Sciatic nerve (tissue), 2 donors: ENCODE measurements at regions not wholly inside any gene's neighbourhood (a gene's known extent, or its start where the extent isn't known, plus 50 kb on each side); places are given as distances from the start of the nearest gene placed in this dataset.

Experiments used
- ATAC-seq: fragments of 200-7000 bp; cut with Tn5 transposase; one replicate; pipeline ENCODE4 v1.9.1; 2020; ENCODE audit warnings: mild to moderate bottlenecking, moderate library complexity
- DNase-seq: peaks from one replicate; pipeline ENCODE4 v3.0.0-alpha.2; 2020; ENCODE audit warnings: low spot score
- intact Hi-C: fragments of 100-400 bp; cut with DNase I; formaldehyde crosslinking; loops from one replicate; pipeline ENCODE4 v1.14.2; 2022
- donor health status: DM: no; HTN: no; CAD: no.
- donor health status: DM: no; HTN: no; CAD: no.

GRCh38 chr22:48340191-48340590, 1487.5 kb downstream of the BRD1 start:
- DNase-seq (no peak), ATAC-seq (no peak)
- intact Hi-C loops = no loop called here

DNA sequence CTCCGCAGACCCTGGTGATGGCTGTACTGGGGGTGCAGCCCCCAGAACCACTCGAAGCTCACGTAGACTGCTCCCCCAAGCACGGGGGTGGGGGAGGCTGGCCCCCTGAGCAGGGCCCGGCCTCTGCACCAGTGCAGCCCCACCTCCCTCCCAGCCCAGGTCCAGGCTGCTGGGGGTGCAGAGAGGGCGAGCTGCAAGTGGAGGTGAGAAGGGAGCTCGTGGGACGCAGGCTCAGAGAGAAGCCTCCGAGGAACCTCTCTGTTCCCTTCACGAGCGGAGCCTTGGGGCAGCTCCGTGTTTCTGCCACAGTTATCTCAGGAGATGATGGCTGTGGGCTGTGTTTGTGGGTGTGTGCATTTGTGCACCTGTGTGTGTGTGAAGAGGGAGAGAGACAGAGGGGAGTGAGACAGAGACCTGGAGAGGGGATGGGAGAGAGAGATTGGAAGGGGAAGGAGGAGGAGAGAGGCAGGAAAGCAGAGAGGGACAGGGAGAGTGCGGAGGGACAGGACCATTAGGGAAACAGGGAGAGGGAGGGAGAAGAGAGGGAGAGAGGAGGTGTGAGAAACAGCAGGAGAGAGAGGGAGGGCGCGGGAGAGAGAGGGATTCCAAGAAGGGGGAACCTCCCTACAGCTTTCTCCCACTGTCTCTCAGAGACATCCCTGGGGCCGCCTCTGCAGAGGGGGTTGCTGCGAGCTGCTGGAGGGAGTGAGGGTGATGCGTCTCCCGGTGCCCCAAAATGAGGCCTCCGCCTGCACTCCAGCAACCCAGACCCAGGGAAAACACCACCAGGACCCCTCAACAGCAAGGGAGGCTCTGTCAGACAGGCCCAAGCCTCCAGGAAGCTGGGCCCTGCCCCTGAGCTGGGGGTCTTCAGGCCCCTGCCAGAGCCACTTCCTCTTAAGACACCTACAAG, 1488.6 kb downstream of the BRD1 start:
- intact Hi-C loops = no loop called here
- DNase-seq = no peak
- no peak for ATAC-seq

GRCh38 chr22:48337957-48338792, 1489.5 kb downstream of the BRD1 start:
- ATAC-seq = no peak
- intact Hi-C loops = no loop called here
- DNase-seq = no peak

DNA sequence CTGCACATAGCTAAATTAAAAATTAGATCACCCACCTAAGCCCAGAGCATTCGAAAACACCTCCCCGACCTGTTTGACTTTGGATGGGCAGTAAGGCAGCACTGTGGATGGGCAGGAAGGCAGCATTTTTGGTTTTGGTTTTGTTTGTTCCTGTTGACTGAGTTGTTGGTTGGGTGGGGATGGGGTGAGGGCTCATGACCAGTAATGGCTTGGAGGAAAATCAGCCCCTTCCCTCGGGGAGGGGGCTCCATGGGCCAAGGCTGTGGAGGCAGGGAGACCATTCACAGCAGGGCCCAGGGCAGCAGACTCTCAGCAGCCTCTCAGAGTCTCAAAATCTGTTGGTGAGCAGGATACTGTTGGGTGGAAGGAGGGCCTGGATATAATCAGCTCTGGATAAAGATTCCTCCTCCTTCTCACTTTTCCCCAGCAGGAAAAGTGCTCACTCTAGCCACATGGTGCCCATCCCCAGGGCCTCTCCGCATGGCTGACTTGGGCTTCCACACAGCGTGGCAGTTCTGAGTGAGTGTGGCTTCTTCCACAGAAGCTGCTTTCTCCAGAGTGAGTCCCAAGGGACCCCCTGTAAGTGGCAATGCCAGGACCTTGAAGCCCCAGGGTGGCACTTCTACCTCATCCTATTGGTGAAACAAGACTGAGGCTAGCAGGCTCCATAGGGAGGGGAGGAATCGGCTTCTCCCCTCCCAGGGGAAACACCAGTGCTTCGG, 1491.2 kb downstream of the BRD1 start:
- intact Hi-C loops = no loop called here
- ATAC-seq = no peak
- no peak for DNase-seq

DNA sequence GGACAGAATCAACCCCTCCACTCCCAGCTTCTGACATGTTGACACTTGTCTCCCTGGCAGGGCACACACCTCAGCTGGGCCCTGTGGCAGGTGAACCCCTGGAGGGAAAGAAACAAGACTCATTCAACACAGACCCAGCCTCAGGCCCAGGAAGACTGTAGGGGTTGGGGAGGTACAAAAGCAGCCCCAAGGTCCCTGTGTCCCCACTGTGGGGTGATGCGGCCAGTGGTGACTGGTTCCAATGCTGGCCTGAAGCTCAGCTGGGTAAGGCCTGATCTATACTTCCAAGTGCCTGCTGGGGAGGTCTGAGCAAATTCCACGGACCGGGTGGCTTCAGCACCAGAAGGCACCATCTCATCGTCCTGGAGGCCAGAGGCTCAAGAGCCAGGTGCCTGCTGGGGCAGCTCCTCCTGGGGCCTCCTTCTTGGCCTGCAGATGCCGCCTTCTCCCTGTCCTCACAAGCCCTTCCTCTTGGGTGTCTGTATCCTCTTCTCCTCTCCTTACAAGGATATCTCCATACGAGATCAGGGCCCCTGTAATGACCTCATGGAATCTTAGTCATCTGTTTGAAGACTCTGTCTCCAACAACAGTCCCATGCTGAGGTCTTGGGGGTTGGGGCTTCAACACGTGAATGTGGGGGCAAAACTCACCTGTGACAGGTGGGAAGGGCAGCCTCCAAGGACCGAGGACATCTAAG, 1492.1 kb downstream of the BRD1 start:
- no peak for DNase-seq
- intact Hi-C loops = no loop called here
- no peak for ATAC-seq

DNA sequence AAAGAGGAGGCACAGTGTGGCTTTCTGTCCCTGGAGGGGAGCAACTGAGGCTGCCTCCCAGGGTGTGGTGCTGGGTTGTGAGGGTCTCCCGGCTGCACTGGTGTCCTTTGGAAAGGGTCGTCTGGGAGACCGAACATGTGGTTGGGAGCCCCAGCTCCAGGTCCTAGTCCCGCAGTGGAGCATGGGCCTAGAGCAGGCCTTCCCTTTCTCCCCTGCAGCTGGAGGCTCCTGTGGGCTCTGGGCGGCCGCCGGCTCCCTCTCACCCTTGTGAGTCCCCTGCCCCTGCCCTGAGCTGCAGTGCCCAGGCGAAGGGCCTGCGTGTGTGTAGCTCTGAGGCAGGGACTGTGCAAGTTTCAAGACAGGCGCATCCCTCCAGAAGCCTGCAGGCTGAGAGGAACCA, 1492.7 kb downstream of the BRD1 start:
- DNase-seq (no peak), ATAC-seq (no peak)
- intact Hi-C loops = no loop called here

GRCh38 chr22:48333816-48334735, 1493.6 kb downstream of the BRD1 start:
- DNase-seq (no peak), ATAC-seq (no peak)
- intact Hi-C loops = no loop called here

- ATAC-seq (no peak), DNase-seq (no peak)
- intact Hi-C loops = no loop called here
These were observed 1494.3 kb downstream of the BRD1 start for GRCh38 chr22:48333323-48333763.

GRCh38 chr22:48332438-48333322, 1495.0 kb downstream of the BRD1 start:
- ATAC-seq (no peak), DNase-seq (no peak)
- intact Hi-C loops = no loop called here

DNA sequence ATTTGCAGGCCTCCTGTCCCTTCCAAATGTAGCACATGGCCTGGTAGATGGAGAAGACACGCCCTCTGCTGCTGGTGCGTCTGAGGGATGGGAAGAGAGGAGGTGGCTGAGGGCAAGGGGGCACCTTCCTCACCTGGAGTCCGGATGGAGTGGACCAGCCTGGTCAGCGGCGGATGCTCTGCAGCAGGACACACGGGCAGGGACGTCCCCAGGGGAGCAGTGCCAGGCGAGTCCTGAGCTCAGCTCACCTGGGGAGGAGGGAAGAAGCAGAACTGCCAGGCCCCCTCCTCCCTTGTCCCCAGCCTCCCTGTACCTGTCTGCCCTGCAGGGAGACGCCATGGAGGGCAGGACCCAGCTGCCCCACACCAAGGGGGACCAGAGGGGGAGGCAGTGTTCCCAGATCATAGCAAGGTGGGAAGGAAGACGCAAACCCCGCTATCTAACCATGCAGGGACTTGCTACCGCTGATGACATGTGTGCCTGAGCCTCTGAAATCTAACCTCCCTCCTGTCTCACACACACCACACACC, 1495.9 kb downstream of the BRD1 start:
- ATAC-seq = no peak
- intact Hi-C loops = no loop called here

DNA sequence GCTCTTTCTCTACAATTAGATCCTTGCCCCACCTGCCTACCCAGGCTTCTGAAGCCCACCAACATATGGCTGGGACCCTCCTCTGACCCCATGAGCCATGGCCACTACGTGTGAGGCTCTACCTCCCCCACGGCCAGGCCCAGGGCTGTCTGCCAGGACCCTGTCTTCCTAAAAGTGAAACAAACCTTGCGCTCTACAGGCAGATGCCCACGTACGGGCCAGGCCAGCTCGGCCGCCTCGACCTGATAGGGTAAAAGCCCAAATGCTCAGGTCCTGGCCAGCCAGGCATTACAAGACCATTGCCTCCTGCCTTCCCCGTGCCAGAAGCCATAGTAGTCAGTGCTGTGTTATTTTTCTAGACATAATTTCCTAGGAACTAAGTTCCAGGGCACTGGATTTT, 1496.4 kb downstream of the BRD1 start:
- intact Hi-C loops = no loop called here
- ATAC-seq = no peak
- no peak for DNase-seq

More for the DNA sequence above, 1495.9 kb downstream of the BRD1 start:
- DNase-seq = no peak

DNA sequence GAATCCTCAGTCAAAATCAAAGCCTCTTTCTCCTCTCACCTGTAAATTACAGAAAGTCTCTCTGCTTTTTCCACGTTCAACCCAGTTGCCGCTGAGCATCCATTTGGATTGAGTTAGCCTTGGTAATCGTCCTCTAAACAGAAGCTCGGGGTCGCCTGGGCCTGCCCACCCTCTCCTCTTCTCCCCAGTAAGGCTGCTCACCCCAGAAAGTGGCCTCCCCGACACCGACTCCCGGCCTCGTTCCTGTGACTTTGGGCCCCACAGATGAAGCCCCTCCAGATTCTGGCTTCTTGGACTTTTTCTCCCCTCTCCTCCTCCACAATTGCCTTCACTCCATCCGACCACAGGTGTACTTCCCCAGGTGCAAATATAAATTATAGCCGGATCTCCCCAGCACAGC, 1500.0 kb downstream of the BRD1 start:
- intact Hi-C loops = no loop called here
- DNase-seq = no peak
- no peak for ATAC-seq

DNA sequence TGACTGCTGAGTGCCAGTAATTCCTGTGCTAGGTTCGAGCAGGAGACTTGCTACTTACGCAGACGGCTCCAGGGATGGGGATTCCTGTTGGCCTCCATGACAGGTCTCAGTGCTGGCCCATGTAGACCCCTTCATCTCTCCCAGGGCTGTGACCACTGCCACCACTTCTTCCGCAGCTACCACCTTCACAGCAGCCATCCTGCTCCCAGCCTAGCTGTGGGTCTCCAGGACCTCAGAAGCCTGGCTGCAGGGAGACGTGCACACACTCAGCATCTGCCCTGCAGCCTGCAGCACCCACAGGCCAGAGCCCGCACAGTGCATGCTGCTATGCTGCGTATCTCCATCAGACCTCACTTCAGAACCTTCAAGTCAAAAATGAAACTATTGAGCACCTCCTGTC, 1503.9 kb downstream of the BRD1 start:
- ATAC-seq = no peak
- no peak for DNase-seq

GRCh38 chr22:48322907-48323306, 1504.8 kb downstream of the BRD1 start:
- ATAC-seq (no peak), DNase-seq (no peak)
- intact Hi-C loops = no loop called here

More for the DNA sequence above, 1503.9 kb downstream of the BRD1 start:
- intact Hi-C loops = no loop called here

- ATAC-seq (no peak), DNase-seq (no peak)
- intact Hi-C loops = no loop called here
These were observed 1505.6 kb downstream of the BRD1 start for GRCh38 chr22:48321986-48322545.

DNA sequence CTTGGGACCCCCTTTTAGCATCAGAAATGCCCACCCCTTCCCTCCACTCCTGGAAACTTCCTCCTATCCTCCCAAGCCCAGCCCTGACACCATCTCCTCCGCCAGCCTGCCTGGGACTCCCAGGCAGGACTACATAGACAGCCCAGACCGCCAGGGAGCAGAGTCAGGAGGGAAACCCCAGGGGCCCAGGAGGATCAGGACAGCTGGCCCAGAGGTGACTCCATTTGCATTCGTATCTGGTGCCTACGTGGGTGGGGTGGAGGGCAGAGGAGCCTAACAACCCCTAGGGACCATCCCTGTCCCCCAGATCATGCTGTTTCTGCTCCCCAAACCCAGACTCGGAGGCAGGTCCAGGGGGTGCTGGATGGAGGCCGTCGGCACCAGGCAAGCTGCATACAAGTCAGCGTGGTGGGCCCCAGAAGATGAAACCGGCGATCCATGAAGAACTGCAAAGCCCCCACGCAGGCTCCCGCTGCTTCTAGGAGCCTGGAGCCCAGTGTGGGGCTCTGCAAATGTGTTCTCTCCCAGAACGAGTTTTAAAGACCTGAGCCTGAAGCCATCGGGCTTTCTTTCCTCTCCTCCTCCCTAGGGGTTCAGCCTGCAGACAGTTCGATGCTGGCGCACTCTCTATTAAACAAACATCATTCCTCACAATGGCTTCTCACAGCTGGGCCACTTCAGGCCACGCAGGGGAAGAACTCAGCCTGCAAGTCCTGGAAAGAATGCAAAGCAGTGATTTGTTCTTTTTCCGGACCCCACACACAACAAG, 1506.8 kb downstream of the BRD1 start:
- DNase-seq (no peak), ATAC-seq (no peak)
- intact Hi-C loops = no loop called here
